ENCODE measurements at regions not wholly inside any gene's neighbourhood (a gene's known extent, or its start where the extent isn't known, plus 50 kb on each side); places are given as distances from the start of the nearest gene placed in this dataset.

DNA sequence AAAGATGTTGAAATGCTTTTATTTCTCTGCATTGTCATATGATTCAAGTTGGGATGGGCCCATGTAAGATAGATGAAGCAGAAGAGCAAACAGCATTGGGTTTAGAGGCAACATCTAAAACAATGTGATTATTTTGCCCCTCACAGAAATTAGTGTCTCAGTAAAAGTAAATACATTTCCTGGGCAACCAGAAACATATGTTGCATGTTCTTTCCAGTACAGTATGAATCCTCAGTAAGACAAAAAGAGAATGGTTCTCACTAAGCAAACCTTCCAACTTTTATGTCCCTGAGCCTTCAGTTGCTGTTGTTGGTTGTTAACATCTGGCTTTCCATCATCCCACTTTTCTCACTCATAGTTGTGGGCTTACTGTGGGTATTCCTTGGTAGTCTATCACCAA is 222.5 kb upstream of the PRPS1L1 start:
- DNase-seq (ENCODE audit: low read depth): no peak

- peak; percentile 7 for DNase-seq (ENCODE audit: low read depth)
Observed at GRCh38 chr7:18257711-18258110, 230.1 kb upstream of the PRPS1L1 start.

- peak; percentile 20 for DNase-seq (ENCODE audit: low read depth)
Observed at GRCh38 chr7:18262058-18262457, 233.5 kb upstream of the HDAC9 start.

- no peak for DNase-seq (ENCODE audit: low read depth)
Observed at GRCh38 chr7:18265611-18266281, 229.8 kb upstream of the HDAC9 start.

- DNase-seq (ENCODE audit: low read depth): no peak
Observed at GRCh38 chr7:18268571-18268970, 227.0 kb upstream of the HDAC9 start.

DNA sequence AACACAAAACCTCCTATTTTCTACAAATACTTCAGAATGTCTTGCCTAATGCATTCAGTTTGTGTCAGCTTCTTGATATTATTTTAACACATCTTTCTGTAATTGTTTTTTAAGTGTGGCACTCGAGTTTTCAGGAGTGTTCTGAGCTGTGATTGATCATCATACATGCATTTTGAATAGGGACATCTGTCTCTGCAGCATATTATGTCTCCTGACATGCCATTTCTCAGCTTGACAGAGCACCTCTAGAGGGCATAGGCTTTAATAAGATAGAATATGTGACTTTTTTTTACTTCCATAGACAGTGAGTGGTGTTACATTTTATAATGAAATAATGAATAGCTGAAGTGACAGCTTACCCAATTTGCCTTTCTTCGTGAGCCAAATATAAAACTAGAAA is 219.2 kb upstream of the HDAC9 start:
- no peak for DNase-seq (ENCODE audit: low read depth)

DNA sequence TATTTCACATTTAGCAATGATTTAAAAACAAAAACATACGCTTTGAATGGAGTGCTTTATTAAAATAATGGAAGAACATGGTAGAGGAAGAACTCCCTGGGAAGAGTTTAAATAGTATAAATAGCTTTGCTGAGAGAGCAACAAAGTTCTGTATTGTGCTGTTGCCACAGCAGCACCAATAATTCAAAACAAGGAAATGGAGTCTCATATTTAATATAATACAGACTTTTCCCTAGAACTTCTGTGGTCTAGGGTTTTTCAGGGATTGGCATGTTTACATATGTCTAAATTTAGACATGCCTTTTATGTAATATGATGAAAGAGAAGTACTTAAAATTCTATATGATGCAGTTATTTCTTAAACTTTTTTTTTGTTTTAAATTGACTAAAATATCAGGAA is 217.2 kb upstream of the HDAC9 start:
- DNase-seq (ENCODE audit: low read depth): no peak

DNA sequence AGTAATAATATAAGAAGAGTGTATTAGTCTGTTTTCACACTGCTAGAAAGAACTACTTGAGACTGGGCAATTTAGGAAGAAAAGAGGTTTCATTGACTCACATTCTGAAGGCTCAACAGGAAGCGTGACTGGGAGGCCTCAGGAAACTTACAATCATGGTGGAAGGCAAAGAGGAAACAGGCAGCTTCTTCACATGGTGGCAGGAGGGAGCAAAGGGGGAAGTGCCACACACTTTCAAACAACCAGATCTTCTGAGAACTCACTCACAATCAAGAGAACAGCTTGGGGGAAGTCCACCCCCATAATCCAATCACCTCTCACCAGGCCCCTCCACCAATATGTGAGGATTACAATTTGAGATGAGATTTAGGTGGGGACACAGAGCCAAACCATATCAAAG is 212.5 kb upstream of the HDAC9 start:
- no peak for DNase-seq (ENCODE audit: low read depth)

DNA sequence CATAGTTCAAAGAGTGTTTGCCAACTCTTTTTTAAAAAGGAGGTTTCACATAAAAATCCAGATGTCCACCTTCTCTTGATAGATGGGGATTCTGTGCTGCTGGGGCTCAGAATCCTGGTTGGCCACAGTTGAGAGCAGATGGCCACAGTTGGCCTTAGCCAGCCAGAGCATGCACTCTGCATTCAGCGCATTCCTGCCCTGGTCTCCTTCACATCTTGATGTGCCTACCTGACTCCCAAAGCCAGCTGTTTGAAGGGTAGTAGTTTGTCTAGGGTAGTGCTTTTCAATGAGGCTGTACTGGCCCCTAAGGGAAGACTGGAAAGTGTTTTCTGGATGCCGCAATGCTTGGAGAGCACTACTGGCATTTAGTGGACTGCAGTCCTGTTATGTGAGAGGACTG is 208.1 kb upstream of the HDAC9 start:
- no peak for DNase-seq (ENCODE audit: low read depth)

GRCh38 chr7:18288322-18289037 is 207.1 kb upstream of the HDAC9 start:
- no peak for DNase-seq (ENCODE audit: low read depth)

DNA sequence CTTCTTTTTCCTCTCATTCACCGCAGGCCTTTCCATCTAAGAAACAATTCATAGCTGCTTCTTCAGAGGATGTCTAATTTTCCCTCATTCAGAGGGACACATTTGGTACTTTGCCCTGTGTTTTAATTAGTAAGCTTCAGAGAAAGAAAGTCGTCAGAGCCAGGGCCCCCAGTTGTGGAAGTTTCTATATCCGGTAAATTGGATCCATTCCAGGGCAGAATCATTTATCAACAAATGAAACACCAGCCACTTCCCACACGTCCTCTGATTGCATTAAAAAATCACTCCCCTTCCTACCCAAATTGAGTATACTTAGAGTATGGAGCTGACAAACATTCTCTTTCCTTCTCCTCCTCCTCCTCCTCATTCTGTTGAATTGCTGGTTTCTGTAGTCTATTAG is 205.8 kb upstream of the HDAC9 start:
- no peak for DNase-seq (ENCODE audit: low read depth)

- no peak for DNase-seq (ENCODE audit: low read depth)
Observed at GRCh38 chr7:18290223-18290622, 205.3 kb upstream of the HDAC9 start.

- no peak for DNase-seq (ENCODE audit: low read depth)
Observed at GRCh38 chr7:18290865-18291264, 204.7 kb upstream of the HDAC9 start.

GRCh38 chr7:18292584-18292983 is 203.0 kb upstream of the HDAC9 start:
- no peak for DNase-seq (ENCODE audit: low read depth)

GRCh38 chr7:18293759-18294158 is 201.8 kb upstream of the HDAC9 start:
- no peak for DNase-seq (ENCODE audit: low read depth)

GRCh38 chr7:18294411-18294810 is 201.1 kb upstream of the HDAC9 start:
- DNase-seq (ENCODE audit: low read depth): no peak

- no peak for DNase-seq (ENCODE audit: low read depth)
Observed at GRCh38 chr7:18295781-18296423, 199.6 kb upstream of the HDAC9 start.

DNA sequence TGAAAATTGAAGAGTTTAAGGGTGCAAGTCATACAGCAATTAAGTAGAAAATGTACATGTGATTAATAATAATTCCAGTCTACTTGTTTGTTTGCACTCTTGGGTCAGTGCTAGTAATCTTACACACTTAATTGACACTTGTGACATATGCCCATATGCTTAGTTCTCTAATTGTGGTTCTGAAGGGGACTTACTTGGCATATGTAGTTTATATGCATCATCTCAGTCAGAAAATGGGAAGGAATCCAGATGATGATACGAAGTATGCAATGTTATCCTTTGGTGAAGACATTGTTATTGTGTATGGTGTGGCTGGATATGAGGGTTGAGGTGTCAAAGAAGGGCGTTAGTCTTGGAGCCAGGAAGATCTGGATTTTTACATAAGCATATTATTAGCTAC is 193.5 kb upstream of the HDAC9 start:
- DNase-seq (ENCODE audit: low read depth): no peak

GRCh38 chr7:18305866-18306265 is 189.7 kb upstream of the HDAC9 start:
- no peak for DNase-seq (ENCODE audit: low read depth)

DNA sequence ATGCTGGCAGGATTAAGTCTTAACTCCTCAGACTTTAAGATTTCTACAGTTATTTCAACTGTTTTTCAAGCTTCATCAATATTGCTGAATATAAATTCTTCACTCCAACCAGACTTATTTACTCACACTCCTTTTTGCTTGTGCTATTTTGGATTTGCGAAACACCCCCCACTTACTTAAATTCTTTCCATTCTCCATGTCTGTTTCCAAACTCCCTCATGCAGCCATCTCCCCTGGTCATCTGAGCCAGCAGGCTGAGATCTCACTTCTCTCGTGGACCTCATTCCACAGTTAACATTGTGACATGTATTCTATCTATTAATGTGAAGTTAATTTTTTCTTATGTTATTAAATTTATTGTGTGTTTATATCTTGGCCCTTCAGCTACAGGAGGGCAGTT is 188.9 kb upstream of the HDAC9 start:
- DNase-seq (ENCODE audit: low read depth): no peak

DNA sequence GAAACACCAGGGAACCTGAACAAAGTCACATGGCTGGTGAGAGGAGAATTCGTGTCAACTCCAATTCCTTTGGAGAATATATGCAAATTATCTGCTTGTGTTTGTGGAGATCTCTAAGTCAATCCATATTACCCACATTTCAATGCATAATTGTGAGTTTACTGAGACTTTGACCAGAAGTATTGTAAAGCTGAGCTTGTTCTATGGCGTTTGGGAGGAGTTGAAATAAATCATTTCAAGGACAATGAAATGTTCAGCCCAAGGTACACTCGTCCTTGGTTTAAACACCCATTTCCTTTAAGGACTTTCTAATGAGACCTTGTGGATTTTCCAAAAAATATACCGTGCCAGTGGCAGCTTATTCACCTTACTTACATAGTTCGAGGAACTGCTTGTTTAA is 186.6 kb upstream of the HDAC9 start:
- no peak for DNase-seq (ENCODE audit: low read depth)

DNA sequence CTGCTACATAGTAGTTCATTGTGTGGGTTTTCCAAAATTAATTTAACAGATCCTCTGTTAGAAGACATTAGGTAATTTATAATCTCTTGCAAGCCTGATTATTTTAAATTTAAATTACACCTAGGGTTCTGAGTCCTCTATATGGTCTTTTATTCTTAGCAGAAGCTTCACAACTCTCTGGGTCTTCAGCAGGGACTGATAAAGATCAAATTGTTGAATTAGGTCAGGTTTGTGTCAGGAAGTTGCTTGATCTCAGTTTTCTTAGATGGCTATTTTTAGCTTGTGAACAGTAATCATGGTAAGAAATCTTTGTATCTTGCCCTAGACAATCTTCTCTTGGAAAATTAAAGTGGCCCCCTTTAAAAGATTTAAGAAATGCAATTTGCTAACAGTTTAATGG is 183.1 kb upstream of the HDAC9 start:
- DNase-seq (ENCODE audit: low read depth): no peak

DNA sequence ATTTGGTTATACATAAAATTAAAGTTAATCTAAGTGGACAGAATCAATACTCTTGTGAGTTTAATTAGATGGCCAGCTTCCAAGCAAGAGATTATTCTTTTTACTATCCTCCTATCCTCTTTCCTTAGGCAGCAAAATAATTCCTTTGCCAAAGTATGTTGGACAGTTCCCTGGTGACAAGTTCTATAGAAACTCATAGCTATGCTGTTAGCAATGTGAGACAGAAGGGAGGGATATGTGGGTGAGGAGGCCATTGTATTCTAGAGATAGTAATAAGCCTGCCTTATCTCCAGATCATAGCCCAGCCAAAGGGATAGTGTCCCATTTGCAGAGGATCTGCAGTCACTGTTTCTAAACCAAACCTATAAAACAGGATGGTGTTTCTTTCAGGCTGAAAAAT is 181.6 kb upstream of the HDAC9 start:
- peak; percentile 6 for DNase-seq (ENCODE audit: low read depth)

DNA sequence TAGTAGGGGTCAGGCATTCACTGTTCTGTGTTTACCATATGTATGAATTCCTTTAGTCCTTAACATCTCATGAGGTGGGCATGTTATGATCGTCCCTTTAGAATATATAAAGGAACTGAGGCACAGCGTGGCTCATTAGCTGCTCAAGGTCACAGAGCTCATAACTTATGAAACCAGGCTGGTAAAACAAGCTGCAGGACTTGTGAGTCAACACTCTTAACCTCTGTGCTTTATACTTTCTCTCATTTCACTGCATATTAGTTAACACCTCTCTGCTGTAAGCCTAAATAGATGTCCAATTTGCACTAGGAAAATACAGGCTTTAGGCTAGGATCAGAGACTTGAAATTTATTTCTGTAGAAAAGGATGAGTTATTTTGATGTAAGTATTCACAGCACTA is 180.3 kb upstream of the HDAC9 start:
- no peak for DNase-seq (ENCODE audit: low read depth)

Data from ELR (cell line).